Bronchial epithelial cell (primary cell): ENCODE measurements at regions not wholly inside any gene's neighbourhood (a gene's known extent, or its start where the extent isn't known, plus 50 kb on each side); places are given as distances from the start of the nearest gene placed in this dataset.

ENCODE experiments used
- DNase-seq: peaks from one replicate; pipeline ENCODE4 v3.0.0-alpha.2; 2010; ENCODE audit warnings: low read depth
- FAIRE-seq: peaks from 2 replicates; lab custom pipeline; 2011; peaks lifted over from hg19 to GRCh38; lab: Jason Lieb, UNC
- H3K27me3 ChIP-seq: 2 replicates; pipeline ENCODE4 v1.5.1; 2011; ENCODE audit warnings: low read length; ENCODE audit not compliant: control insufficient read depth, insufficient read depth
- H3K36me3 ChIP-seq: 2 replicates; pipeline ENCODE4 v1.5.1; 2011; ENCODE audit warnings: low read length; ENCODE audit not compliant: control insufficient read depth, insufficient read depth
- H3K4me3 ChIP-seq: 2 replicates; pipeline ENCODE4 v1.5.1; 2011; ENCODE audit warnings: mild to moderate bottlenecking, low read depth, low read length, control low read depth
- CTCF ChIP-seq: IDR thresholded peaks from 2 replicates; pipeline ENCODE4 v1.5.1; 2011; ENCODE audit warnings: mild to moderate bottlenecking, moderate library complexity, low read length, control low read depth, inconsistent platforms; ENCODE audit not compliant: insufficient read depth, severe bottlenecking

- FAIRE-seq (no peak), DNase-seq (no peak)
- Histone ChIP-seq H3K36me3 (no peaks in the 10 kb centered on the region), H3K4me3 (no peak overlapping the region), H3K27me3 (no peaks in the 10 kb centered on the region)
- no peak for TF ChIP-seq CTCF
Observed at GRCh38 chr3:112741983-112742382, 101.0 kb upstream of the CCDC80 start.

DNA sequence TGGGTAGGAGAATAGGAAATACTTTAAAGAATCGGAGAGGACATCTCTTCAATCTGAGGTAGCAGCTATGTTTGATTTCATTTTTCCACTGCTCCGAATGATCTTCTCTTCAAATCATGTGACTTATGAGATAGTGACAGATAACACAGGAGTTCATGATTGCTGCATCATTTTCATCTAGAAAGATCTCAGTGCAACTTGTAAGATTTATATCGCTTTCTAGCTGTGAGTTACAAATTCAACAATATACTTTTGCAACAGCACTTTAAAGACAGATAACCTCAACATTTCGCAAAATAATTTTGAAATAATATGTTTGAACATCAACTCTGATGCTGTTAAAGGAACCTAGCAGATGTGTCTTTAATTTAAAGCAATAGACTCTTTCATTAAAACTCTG, 99.9 kb upstream of the CCDC80 start:
- no peaks in the 10 kb centered on the region for H3K27me3 ChIP-seq
- H3K36me3 ChIP-seq = no peaks in the 10 kb centered on the region
- no peak overlapping the region for H3K4me3 ChIP-seq
- TF ChIP-seq CTCF = no peak
- FAIRE-seq (no peak), DNase-seq (no peak)

DNA sequence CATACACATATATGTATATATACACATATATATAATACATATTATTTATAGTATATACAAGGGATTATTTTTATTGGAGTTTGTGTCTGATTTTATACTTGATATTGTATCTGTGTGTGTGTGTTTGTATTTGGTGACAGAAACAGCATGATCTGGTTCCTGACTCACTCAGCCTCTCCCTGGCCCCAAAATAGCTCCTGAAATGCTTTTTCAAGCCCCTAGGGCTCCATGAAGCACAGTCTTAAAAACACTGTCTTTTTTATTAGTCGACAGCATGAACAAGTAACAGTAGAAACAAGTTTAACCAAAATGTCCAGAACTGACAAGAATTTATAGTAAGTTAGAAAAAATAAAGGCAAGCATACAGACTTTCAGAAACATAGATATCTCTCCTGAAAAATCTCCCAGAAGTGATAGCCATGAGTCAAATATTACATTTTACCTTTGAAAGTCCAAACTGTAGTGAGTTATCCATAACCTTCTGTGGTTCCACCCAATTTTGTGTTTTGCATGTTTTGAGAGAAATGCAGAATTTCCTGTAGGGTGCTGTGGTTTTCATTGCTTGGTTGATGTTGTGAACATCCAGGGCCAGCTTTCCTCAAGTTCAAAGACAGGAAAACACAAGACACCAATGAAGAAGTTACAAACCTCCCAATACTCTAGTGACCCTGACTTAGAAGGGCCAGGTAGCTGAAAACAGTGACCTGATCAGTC, 98.5 kb upstream of the CCDC80 start:
- DNase-seq = peak; percentile 55
- H3K27me3 ChIP-seq = no peaks in the 10 kb centered on the region
- H3K36me3 ChIP-seq = no peaks in the 10 kb centered on the region
- TF ChIP-seq CTCF = no peak
- no peak for FAIRE-seq
- no peak overlapping the region for H3K4me3 ChIP-seq

DNA sequence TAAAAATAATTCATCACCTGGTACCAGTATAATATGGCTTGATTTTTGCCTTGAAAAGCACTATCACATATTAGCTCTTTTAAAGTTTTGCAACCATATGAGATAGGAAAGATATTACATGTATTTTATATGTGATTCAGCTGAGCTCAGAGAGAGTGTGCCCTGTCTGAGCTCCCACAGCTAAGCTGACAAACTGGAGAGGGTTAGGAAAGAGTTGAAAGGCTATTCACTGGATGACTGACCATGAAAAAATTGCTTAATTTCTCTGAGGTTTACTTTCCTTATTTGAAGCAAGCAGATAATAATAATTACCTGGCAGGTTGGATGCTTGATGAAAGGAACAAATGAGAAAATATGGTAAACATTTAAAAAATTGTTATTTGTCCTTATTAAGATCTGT, 97.4 kb upstream of the CCDC80 start:
- DNase-seq (peak; percentile 28), FAIRE-seq (no peak)
- Histone ChIP-seq H3K27me3 (no peaks in the 10 kb centered on the region), H3K36me3 (no peaks in the 10 kb centered on the region), H3K4me3 (no peak overlapping the region)
- no peak for TF ChIP-seq CTCF

GRCh38 chr3:112736805-112737566, 96.0 kb upstream of the CCDC80 start:
- FAIRE-seq (no peak), DNase-seq (peak; percentile 26)
- no peak for TF ChIP-seq CTCF
- H3K36me3 ChIP-seq = no peaks in the 10 kb centered on the region
- no peaks in the 10 kb centered on the region for H3K27me3 ChIP-seq
- H3K4me3 ChIP-seq = no peak overlapping the region

DNA sequence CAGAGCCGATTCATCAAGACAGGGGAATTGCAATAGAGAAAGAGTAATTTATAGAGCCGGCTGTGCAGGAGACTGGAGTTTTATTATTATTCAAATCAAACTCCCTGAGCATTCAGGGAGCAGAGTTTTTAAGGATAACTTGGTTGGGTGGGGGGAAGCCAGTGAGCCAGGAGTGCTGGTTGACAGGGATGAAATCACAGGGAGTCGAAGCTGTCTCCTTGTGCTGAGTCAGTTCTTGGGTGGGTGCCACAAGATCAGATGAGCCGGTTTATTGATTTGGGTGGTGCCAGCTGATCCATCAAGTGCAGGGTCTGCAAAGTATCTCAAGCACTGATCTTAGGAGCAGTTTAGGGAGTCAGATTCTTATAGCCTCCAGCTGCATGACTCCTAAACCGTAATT, 95.4 kb upstream of the CCDC80 start:
- Histone ChIP-seq H3K36me3 (no peaks in the 10 kb centered on the region), H3K27me3 (no peaks in the 10 kb centered on the region), H3K4me3 (no peak overlapping the region)
- DNase-seq (no peak), FAIRE-seq (no peak)
- TF ChIP-seq CTCF = no peak
